GM18868 (cell line): ENCODE measurements at regions not wholly inside any gene's neighbourhood (a gene's known extent, or its start where the extent isn't known, plus 50 kb on each side); places are given as distances from the start of the nearest gene placed in this dataset.

Source experiments
- ATAC-seq: cut with Tn5 transposase; IDR thresholded peaks from one replicate; pipeline ENCODE4 v1.9.1; 2021; ENCODE audit warnings: mild to moderate bottlenecking, moderate library complexity; ENCODE audit not compliant: unreplicated experiment

DNA sequence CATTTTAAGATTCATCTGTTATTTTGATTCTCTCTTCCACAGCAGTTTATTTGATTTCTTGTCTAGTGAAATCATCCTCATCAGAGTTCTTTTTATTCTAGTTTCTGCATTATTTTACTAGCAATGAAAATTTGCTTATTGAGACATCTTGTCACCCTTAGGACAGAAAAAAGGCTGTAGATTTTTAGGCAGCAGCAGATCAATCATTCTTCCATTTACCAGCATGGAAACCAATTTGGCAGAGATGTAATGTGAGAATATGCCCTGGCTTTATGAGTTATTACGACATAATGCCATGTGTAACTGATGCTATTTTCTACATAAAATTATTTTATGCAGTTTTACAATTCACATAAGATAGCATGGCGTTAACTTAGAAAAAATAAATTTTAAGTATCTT is 688.6 kb upstream of the SLC10A2 start:
- ATAC-seq: no peak

DNA sequence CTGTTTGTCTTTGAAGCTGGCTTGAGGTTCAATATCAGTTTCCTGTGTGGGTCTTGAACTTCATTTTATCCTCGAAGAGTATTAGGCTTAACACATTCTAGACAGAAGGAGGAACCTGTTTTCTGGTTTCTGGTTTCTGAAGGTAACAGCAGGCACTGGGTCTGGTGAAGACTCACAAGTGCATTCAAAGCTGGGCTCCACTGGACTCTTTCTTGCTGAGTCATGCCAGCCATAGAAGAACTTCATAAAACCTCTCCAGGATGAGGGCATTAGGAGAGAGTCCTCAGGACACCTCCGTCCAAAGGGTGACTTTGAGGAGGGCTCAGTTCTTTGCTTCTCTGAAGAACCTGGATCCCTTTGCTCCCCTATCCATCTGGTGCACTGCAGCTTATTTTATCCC is 668.6 kb upstream of the SLC10A2 start:
- no peak for ATAC-seq

DNA sequence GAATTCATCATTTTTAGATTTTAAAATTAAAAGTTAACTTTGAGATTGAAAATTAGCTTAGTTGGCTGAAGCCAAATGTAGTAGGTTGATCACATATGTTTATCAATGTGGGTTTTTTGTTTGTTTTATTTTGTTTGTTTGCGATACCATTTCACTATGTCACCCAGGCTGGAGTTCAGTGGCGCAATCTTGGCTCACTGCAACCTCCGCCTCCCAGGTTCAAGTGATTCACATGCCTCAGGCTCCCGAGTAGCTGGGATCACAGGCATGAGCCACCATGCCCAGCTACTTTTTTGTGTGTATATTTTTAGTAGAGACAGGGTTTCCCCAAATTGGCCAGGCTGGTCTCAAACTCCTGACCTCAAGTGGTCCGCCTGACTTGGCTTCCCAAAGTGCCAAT is 665.7 kb upstream of the SLC10A2 start:
- no peak for ATAC-seq

DNA sequence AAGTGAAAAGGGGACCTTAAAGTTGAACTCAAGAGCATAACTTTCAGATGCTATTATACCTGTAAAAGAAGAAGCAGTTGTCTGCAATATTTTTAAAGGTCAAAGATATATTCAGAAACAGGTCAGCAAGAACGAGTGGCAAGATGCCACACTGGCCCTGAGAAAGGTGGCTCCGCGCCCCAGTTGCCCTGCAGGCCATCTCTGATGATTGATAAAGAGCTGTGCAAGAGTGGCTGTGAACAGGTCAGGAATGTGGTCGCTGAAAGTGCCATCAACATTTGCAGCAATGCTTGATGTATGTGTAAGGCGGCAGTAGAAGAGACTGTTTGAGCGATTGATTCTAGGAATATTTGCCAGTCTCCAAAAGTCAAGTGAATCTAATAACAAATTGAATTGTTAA is 664.2 kb upstream of the SLC10A2 start:
- no peak for ATAC-seq

DNA sequence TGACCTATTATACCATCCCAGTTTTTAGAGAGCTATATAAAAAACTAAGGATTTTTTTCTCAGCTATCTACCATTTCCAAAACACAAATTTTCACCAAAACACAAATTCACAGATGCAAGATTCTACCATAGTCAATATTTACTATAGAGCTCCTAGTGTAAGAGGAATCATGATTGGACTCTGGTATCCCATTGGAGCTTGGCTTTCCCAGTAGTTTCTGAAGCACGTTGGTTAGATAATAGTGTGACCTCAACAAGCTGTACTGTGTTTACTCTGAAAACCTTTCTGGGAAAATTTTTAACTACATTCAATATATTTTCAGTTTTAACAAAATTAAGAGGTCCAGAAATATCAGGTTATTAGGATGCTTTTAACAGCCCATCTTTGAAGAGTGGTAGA is 660.6 kb upstream of the SLC10A2 start:
- ATAC-seq: no peak

DNA sequence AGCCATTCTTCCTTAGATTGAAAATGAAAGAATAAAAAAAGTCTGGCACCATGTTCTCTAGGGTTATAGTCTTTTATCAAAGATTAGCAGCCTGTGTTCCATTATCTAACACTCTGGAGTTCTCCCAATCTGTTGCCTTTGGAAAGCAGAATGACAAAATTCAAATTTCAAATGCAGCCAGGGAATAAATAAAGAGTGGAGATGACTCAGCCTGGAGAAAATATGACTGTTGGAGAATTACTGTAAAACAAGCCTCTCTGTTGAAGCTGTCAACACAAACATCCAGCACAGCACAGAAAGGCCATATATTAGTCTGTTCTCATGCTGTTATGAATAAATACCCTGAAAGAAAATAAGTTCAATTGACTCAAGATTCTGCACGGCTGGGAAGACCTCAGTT is 650.5 kb upstream of the SLC10A2 start:
- no peak for ATAC-seq

DNA sequence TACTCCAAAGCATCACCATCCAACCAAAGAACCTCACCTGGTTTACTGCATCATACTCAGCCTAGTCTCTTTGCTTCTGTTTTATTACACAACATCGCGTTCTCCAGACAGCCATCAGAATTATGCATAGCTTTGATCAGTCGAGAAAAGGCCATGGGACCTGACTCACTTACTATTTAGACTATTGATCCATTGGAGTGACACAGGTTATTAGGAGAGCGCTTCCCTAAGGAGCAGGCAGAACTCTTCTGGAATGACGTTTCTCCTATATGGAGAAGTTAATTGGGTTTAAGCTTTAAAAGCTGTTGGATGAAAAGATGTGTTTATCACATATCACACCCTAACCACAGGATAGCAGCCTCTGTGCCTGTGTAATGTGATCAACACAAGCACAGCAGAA is 649.1 kb upstream of the SLC10A2 start:
- no peak for ATAC-seq

DNA sequence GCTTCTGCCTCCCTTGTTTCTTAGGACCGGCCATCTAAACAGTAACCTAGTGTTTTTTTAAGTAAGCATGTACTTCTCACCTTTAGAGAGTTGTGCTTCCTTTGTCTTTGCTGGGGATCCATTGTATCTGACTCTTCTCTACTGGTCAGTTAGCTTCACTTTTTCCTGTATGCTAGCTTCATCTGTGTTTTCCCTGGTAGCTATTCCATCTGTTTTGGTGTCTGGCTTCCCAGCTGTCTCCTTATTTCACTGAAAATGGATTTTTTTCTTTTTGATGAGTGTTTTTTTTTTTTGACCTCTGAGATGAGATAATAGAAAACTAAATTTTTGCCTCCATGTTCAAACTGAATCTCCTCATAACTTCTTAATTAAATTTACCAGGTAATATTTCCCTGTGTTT is 637.0 kb upstream of the SLC10A2 start:
- no peak for ATAC-seq

DNA sequence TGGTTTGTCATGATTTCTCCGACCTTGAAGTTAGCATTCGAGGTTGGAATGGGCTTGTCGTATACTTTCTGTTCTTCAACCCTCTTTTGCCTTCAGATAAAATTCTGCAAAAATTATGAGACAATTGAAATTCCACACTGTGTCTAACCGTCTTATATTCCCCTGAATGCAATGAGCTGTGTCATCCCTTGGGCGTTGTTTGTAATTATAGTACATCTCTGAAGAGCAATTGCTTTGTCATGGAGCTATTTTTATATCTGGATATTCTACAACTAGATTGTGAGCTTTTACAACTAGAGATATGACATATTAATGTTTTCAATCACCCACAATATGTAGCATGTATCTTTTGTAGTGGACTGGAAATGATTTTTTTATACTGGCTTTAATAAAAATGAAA is 631.8 kb upstream of the SLC10A2 start:
- no peak for ATAC-seq

DNA sequence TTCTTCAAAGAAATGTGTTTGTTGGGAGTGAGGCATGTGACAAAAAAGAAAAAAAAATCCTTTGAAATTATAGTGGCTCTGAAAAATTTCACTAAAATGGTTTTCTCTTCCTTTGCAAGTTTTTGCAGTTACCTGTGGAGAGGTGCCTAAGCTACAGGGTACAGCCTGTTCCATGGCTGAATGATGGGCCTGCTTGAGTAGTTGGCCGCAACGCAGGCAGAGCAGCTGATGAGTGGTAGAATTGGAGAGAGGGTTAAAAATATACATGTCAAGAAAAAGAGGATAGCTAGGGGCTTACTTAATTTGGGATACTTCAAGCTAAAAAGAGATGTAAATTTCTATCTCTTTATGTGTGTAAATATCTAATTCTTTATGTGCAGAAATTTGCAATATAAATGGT is 629.1 kb upstream of the SLC10A2 start:
- no peak for ATAC-seq

DNA sequence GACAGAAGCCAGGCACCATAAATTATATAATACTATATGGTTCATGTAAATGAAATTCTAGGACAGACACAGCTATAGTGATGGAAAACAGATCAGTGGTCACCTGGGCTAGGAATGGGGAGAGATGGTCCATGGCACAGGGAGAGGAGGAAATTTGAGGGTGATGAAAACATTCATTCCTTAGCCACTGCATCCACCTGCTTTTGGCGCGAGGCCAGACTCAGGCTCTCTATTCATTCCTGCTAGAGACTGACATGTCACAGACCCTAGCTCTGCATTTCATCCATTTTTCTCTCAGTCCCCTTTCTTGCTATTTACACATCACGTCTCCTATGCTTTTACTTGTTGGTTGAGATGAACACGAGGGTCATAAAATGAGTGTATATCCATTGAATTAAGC is 628.3 kb upstream of the SLC10A2 start:
- no peak for ATAC-seq

DNA sequence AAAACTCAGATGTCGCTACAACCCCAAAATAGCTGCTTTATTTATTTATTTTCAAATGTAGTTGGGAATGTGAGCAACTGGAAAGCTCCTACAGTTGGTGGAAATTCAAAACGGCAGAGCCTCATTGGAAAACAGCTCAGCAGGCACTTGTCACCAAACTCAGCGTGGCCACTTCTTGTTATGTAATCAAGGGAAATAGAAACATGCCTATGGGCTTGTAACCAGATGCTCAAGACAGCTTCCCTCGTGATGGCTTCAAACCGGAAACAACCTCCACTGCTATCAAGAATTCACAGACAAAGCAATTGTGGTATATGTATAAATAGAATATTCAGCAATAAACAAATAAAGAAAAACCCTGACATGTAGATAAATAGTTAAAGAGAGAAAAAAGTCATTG is 627.8 kb upstream of the SLC10A2 start:
- ATAC-seq: no peak

DNA sequence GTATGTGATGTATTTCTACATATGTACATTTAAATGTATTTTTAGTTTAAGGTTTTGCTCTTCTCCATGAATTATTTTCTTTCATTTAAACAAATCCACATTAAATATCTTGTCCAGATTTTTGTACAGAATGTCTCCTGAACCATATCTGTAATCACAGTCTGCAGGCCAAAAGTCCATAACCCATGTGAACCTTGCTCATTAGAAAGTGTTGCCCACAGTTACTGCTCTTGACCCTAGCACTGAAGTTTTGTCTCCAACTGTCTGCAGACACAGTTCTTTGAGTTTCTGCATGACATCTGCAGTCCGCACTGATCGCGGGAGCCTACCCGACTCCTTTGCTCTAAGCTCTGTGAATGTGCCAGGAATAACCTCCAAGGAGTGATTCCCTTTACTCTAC is 626.2 kb upstream of the SLC10A2 start:
- no peak for ATAC-seq

DNA sequence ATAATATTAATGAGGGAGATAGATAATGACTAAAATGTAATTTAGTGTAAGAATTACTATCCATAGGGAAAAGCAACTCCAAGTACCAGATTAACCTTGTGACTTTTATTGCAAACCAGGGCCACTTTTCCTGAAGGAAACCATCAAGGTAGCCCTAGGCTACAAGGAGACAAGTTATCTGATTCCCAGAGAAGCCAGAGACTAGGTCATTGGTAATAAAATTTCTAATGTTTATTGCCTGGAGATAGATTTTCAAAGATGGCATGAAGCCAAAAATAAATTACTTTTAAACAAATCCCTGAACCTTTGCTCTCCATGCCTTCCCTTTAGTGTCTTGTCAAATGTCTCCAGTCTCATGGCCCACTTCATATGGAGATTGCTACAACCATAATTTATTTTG is 610.1 kb upstream of the SLC10A2 start:
- no peak for ATAC-seq

DNA sequence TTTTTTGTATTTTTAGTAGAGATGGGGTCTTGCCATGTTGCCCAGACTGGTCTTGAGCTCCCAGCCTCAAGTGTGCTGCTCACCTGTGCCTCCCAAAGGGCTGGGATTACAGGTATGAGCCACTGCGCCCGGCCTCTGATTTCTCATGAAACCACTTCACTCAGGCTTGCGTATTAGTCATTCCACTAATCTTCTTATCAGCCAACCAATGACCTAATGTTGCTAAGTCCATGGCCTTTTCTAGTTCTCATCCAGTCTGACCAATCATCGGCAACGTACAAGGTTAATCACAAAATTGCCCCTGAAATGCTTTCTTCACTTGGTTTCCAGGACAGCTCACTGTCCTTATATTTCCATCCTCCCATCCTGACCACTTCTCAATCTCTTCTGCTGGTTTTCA is 605.3 kb upstream of the SLC10A2 start:
- no peak for ATAC-seq

DNA sequence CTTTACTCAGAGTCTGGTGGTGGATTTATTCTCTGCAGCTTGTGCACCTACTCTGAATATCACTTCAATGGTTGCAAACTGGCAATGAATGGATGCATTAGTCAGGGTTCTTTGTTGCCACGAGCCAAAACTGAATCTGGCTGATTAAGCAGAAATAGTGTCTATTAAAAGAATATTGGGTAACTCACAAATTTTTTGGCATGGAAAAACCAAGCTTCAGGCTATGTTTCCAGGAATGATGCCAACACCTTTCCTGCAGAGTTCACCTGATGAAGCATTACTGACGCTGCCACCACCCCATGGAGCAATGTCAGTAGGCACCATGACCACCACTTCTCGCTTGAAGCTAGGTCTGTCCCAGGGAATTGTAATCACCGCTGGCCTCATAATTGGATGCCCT is 597.8 kb upstream of the SLC10A2 start:
- ATAC-seq: no peak

DNA sequence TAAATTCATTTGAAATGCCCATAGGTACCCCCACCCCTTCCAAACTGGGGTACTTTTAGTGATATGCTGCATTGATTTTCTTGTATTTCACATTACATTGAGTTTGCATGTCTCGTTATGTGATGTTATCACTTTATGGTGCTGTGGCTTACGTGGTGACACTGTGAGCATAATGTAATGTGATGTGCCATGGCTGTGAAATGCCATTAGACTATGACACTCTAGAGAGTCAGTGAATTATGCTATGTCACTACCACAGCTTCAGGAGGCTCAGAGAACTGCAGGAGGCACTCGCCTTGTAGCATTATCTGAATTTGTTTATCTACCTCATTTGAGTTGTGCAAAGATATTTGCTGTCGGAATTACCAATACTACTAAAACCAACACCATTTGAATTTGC is 590.1 kb upstream of the SLC10A2 start:
- ATAC-seq: no peak

DNA sequence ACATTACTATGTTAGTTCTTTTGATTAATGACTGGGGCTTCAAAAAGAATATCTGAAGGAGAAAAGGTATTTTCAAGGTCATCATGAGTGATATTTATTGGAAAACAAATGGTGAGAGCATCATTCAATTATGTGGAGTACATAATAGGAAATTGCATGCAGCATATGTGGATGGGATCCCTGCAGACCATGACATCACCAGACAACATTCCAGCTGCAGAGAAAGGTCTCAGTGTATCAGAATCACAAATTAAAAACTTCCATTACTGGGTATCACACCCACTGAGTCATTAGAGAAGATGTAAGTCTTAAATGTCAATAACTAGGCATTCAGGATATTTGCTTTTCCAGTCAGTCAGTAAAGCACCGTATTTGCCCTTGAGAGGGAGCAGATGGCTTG is 574.4 kb upstream of the SLC10A2 start:
- no peak for ATAC-seq

DNA sequence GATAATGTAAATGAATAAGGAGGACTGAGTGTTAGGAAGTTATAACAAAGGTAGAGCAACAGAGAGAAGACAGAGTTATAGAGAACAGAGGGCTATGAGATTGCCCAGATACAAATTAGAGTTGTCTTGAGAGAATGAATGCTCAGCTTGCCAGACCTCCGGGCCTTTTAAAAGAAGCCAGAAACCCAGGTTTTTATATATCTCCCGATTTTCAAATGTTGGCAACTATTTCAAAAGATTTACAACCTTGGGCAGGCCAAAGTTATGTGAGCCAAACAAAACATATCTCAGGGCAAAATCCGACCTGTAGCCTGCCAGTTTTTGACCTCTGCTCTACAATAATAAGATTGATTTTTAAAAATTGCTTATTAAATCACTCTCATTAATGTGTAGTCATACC is 573.1 kb upstream of the SLC10A2 start:
- no peak for ATAC-seq

DNA sequence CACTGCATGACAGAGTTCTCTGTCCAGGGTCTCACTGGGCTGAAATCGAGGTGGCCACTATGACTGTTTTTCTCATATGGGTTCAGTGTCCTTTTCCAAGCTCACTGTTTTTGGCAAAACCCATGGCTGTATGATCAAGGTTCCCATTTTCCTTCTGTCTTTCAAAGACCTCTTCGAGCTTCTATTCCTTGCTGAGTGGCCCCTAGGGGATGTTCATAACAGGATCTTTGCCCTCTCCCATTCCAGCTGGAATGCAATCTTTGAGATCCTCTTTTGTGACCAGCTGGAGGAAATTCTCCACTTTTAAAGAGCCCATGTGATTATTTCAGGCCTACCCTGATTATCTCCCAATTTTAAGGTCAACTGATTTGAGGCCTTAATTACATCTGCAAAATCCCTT is 572.5 kb upstream of the SLC10A2 start:
- ATAC-seq: no peak

DNA sequence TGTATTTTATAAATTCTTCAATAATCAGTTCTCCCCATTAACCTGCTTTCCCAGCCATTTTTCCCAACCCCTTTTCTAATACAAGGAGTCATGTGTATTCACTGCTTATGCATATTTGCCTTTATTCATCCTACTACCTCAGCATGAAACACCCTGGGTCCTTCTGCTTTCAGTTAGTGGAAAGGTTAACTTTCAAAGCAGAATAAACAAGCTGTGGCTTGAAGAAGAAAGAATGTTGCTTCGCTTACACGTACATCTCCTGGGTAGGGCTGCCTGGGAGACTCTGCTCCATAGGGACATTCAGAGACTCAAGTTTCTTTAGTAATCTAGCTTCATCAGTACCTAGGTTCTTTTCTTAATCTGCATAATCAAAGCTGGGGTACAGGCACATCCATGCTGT is 567.8 kb upstream of the SLC10A2 start:
- ATAC-seq: no peak

DNA sequence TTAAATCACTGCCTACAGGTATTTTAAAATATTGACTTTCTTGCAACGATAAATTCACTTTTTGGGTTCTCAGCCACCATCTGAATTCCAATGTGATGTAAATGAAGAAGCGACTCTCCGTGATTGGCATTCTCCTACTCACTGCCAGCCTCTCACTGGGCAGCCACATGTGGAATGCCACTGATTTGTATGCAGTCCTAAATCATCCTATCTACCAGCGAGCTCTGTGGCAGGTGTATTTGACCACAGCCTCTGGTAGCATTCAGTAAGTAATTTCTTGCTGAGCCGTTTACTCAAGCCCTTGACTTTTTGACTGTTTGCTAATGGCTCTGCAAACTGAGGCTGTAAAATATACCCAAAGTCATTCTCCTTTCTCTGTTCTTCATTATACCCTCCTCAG is 559.0 kb upstream of the SLC10A2 start:
- ATAC-seq: no peak

DNA sequence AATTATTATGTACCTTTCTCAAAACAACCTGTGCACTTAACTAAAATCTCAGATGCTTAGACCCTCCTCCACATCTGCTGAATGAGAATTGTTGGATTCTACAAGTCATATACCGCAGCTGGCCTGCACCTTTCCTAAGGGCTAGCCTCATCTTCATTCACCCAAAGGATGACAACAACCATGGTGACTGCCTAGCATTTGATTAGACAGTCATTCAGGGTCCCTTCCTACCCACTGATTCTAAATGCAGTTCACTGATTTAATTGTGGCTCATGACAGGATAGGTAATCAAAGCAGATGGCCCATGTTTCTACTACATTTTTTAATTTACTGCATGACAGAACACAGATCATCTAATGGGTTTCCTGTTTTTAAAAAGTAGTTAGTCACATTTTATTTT is 551.9 kb upstream of the SLC10A2 start:
- ATAC-seq: no peak

DNA sequence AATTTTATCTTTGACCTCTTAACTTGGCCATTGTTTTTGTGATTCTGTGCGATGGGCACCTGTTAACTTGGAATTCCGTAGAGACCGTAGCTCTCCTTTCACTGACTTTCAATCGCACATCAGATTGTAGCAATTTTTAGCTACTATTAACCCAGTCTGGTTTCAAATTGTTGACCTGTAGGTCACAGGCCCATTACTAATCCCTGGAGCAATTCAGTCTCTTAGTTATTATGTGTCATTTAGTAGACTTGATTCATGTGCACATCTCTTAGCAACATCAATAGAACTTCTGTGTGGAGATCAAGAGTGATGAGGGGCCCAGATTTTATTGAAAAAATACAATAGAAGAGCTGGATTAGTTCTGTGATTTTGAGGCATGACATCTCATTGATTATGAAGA is 549.6 kb upstream of the SLC10A2 start:
- ATAC-seq: no peak
